Natural killer cell treated with Interleukin-12 subunit alpha and Interleukin-12 subunit beta and Interleukin-15 and Interleukin-18, amount 100 ng/mL, for 72 hours (primary cell): ENCODE measurements at regions not wholly inside any gene's neighbourhood (a gene's known extent, or its start where the extent isn't known, plus 50 kb on each side); places are given as distances from the start of the nearest gene placed in this dataset.

Source experiments
- ATAC-seq, 2 donors: fragments of 150-1000 bp; cut with Tn5 transposase in 1 of 2; sonication (Bioruptor Pico), chemical (Tn5 transposase) in 1 of 2; 2 replicates each; pipeline ENCODE4 v1.10.0; 2021
- DNase-seq: peaks from one replicate; pipeline ENCODE4 v3.0.0; 2022; ENCODE audit warnings: low spot score
- H3K27ac Mint-ChIP-seq, 2 donors: 1 replicate in 1 of 2; 2 replicates in 1 of 2; pipeline ENCODE4 v1.8.0; 2022; ENCODE audit warnings: mixed read lengths in 2 of 2, mild to moderate bottlenecking in 1 of 2, moderate library complexity in 1 of 2
- H3K27me3 Mint-ChIP-seq, 2 donors: 1 replicate in 1 of 2; 2 replicates in 1 of 2; pipeline ENCODE4 v1.8.0; 2022; ENCODE audit warnings: mixed read lengths in 2 of 2
- H3K36me3 Mint-ChIP-seq: one replicate; pipeline ENCODE4 v1.8.0; 2022; ENCODE audit warnings: mixed read lengths
- H3K4me1 Mint-ChIP-seq, 2 donors: 1 replicate in 1 of 2; 2 replicates in 1 of 2; pipeline ENCODE4 v1.8.0; 2022; ENCODE audit warnings: low read depth in 2 of 2, mixed read lengths in 2 of 2, mild to moderate bottlenecking in 1 of 2
- H3K4me3 Mint-ChIP-seq: one replicate; pipeline ENCODE4 v1.8.0; 2022; ENCODE audit warnings: mixed read lengths
- H3K9me3 Mint-ChIP-seq: 2 replicates; pipeline ENCODE4 v1.8.0; 2022; ENCODE audit warnings: mixed read lengths

- DNase-seq (no peak), ATAC-seq (no peak)
- Mint-ChIP-seq H3K4me3 (no peak overlapping the region), H3K36me3 (no peaks in the 10 kb centered on the region), H3K27ac (peak overlapping the region; percentile 8 to 51), H3K9me3 (no peaks in the 10 kb centered on the region), H3K4me1 (peaks cover 19 to 28% of the 10 kb centered on the region in 2 donors), H3K27me3 (no peaks in the 10 kb centered on the region)
These were observed 76.3 kb downstream of the HFE start for GRCh38 chr6:26163427-26164119.

- Mint-ChIP-seq H3K9me3 (no peaks in the 10 kb centered on the region), H3K27ac (no peak overlapping the region), H3K27me3 (no peaks in the 10 kb centered on the region), H3K36me3 (no peaks in the 10 kb centered on the region), H3K4me3 (no peak overlapping the region), H3K4me1 (peaks cover 19 to 23% of the 10 kb centered on the region in 2 donors)
- ATAC-seq (no peak), DNase-seq (no peak)
These were observed 76.9 kb downstream of the HFE start for GRCh38 chr6:26164120-26164505.

- H3K9me3 Mint-ChIP-seq, result no peaks in the 10 kb centered on the region
- peaks cover 17 to 20% of the 10 kb centered on the region in 2 donors for H3K4me1 Mint-ChIP-seq
- peak overlapping the region; percentile 67 to 80 for H3K27ac Mint-ChIP-seq
- H3K36me3 Mint-ChIP-seq, result no peaks in the 10 kb centered on the region
- no peaks in the 10 kb centered on the region for H3K27me3 Mint-ChIP-seq
- DNase-seq (no peak), ATAC-seq (peak in 1 of 2 donors; percentile 11)
- H3K4me3 Mint-ChIP-seq, result no peak overlapping the region
These were observed 78.1 kb downstream of the HFE start for GRCh38 chr6:26165261-26165790.

- peak overlapping the region; percentile 95 to 97 for H3K27ac Mint-ChIP-seq
- no peaks in the 10 kb centered on the region for H3K9me3 Mint-ChIP-seq
- H3K36me3 Mint-ChIP-seq, result no peaks in the 10 kb centered on the region
- no peaks in the 10 kb centered on the region for H3K27me3 Mint-ChIP-seq
- H3K4me3 Mint-ChIP-seq, result peak overlapping the region; percentile 92
- peaks cover 32 to 46% of the 10 kb centered on the region in 2 donors for H3K4me1 Mint-ChIP-seq
- ATAC-seq (no peak), DNase-seq (no peak)
These were observed 83.0 kb downstream of the HFE start for GRCh38 chr6:26170181-26170580.

- H3K4me1 Mint-ChIP-seq, result peaks cover 34 to 49% of the 10 kb centered on the region in 2 donors
- H3K36me3 Mint-ChIP-seq, result no peaks in the 10 kb centered on the region
- no peaks in the 10 kb centered on the region for H3K27me3 Mint-ChIP-seq
- H3K9me3 Mint-ChIP-seq, result no peaks in the 10 kb centered on the region
- DNase-seq (no peak), ATAC-seq (no peak)
- peak overlapping the region; percentile 95 to 97 for H3K27ac Mint-ChIP-seq
- peak overlapping the region; percentile 92 for H3K4me3 Mint-ChIP-seq
These were observed 84.0 kb downstream of the HFE start for GRCh38 chr6:26170951-26171841.

- no peaks in the 10 kb centered on the region for H3K27me3 Mint-ChIP-seq
These were observed 85.4 kb downstream of the HFE start for GRCh38 chr6:26172608-26172968.

GRCh38 chr6:26173836-26174145 is 86.6 kb downstream of the HFE start:
- no peak for DNase-seq
- no peaks in the 10 kb centered on the region for H3K9me3 Mint-ChIP-seq

More at GRCh38 chr6:26172608-26172968, 85.4 kb downstream of the HFE start:
- H3K9me3 Mint-ChIP-seq, result no peaks in the 10 kb centered on the region
- peak overlapping the region; percentile 92 for H3K4me3 Mint-ChIP-seq
- no peaks in the 10 kb centered on the region for H3K36me3 Mint-ChIP-seq
- peaks cover 34 to 45% of the 10 kb centered on the region in 2 donors for H3K4me1 Mint-ChIP-seq
- peak overlapping the region; percentile 95 to 97 for H3K27ac Mint-ChIP-seq
- DNase-seq (peak; percentile 60), ATAC-seq (peak; percentile 57 to 61)

GRCh38 chr6:26175033-26175427 is 87.8 kb downstream of the HFE start:
- H3K4me1 Mint-ChIP-seq, result peaks cover 27 to 38% of the 10 kb centered on the region in 2 donors
- ATAC-seq (no peak), DNase-seq (no peak)

More at GRCh38 chr6:26173836-26174145, 86.6 kb downstream of the HFE start:
- peak overlapping the region; percentile 95 to 97 for H3K27ac Mint-ChIP-seq
- peak overlapping the region; percentile 92 for H3K4me3 Mint-ChIP-seq
- H3K27me3 Mint-ChIP-seq, result no peaks in the 10 kb centered on the region
- no peak for ATAC-seq
- peaks cover 34 to 45% of the 10 kb centered on the region in 2 donors for H3K4me1 Mint-ChIP-seq
- H3K36me3 Mint-ChIP-seq, result no peaks in the 10 kb centered on the region

GRCh38 chr6:26175428-26176181 is 88.4 kb downstream of the HFE start:
- Mint-ChIP-seq H3K4me3 (peak overlapping the region; percentile 16), H3K4me1 (peaks cover 27 to 38% of the 10 kb centered on the region in 2 donors), H3K36me3 (no peaks in the 10 kb centered on the region), H3K27ac (peak overlapping the region; percentile 12 to 95), H3K27me3 (no peaks in the 10 kb centered on the region), H3K9me3 (no peaks in the 10 kb centered on the region)
- ATAC-seq, result no peak
- DNase-seq, result peak; percentile 70

More at GRCh38 chr6:26175033-26175427, 87.8 kb downstream of the HFE start:
- no peaks in the 10 kb centered on the region for H3K36me3 Mint-ChIP-seq
- H3K27ac Mint-ChIP-seq, result peak overlapping the region; percentile 12 to 95
- no peaks in the 10 kb centered on the region for H3K27me3 Mint-ChIP-seq
- H3K4me3 Mint-ChIP-seq, result peak overlapping the region; percentile 16
- H3K9me3 Mint-ChIP-seq, result no peaks in the 10 kb centered on the region

- Mint-ChIP-seq H3K27ac (no peak overlapping the region), H3K4me3 (no peak overlapping the region), H3K4me1 (peaks cover 28 to 36% of the 10 kb centered on the region in 2 donors), H3K9me3 (no peaks in the 10 kb centered on the region), H3K27me3 (no peaks in the 10 kb centered on the region), H3K36me3 (no peaks in the 10 kb centered on the region)
- ATAC-seq (no peak), DNase-seq (no peak)
These were observed 92.4 kb downstream of the HFE start for GRCh38 chr6:26179675-26180074.

GRCh38 chr6:26180346-26180745 is 93.1 kb downstream of the HFE start:
- H3K4me3 Mint-ChIP-seq, result no peak overlapping the region

GRCh38 chr6:26183237-26183580 is 96.0 kb downstream of the HFE start:
- DNase-seq (no peak), ATAC-seq (no peak)
- Mint-ChIP-seq H3K9me3 (no peaks in the 10 kb centered on the region), H3K4me1 (peaks cover 33 to 44% of the 10 kb centered on the region in 2 donors), H3K27ac (peak overlapping the region; percentile 84 to 87), H3K27me3 (no peaks in the 10 kb centered on the region), H3K4me3 (peak overlapping the region; percentile 98), H3K36me3 (no peaks in the 10 kb centered on the region)

More at GRCh38 chr6:26180346-26180745, 93.1 kb downstream of the HFE start:
- Mint-ChIP-seq H3K27me3 (no peaks in the 10 kb centered on the region), H3K4me1 (peaks cover 31 to 40% of the 10 kb centered on the region in 2 donors), H3K27ac (peak overlapping the region; percentile 21 to 55), H3K9me3 (no peaks in the 10 kb centered on the region), H3K36me3 (no peaks in the 10 kb centered on the region)
- no peak for ATAC-seq
- no peak for DNase-seq

- H3K4me1 Mint-ChIP-seq, result peaks cover 37 to 50% of the 10 kb centered on the region in 2 donors
- no peaks in the 10 kb centered on the region for H3K9me3 Mint-ChIP-seq
- H3K27me3 Mint-ChIP-seq, result no peaks in the 10 kb centered on the region
These were observed 96.5 kb downstream of the HFE start for GRCh38 chr6:26183581-26184366.

More at GRCh38 chr6:26183581-26184366, 96.5 kb downstream of the HFE start:
- peak; percentile 77 for DNase-seq
- peak; percentile 88 to 90 for ATAC-seq
- Mint-ChIP-seq H3K36me3 (no peaks in the 10 kb centered on the region), H3K4me3 (peak overlapping the region; percentile 98), H3K27ac (peak overlapping the region; percentile 84 to 87)
